Dermis microvascular lymphatic vessel endothelial cell (primary cell): ENCODE measurements at regions not wholly inside any gene's neighbourhood (a gene's known extent, or its start where the extent isn't known, plus 50 kb on each side); places are given as distances from the start of the nearest gene placed in this dataset.
"Not testable (repeated sequence)": the region's sequence is repeated elsewhere in the genome, so short reads cannot be mapped to it uniquely, and the experiment has no call there.

Source experiments
- DNase-seq, 2 donors: peaks; one replicate each; pipeline versions ENCODE4 v3.0.0 to v3.0.0-alpha.2; 2010; ENCODE audit warnings: low read depth in 2 of 2

DNA sequence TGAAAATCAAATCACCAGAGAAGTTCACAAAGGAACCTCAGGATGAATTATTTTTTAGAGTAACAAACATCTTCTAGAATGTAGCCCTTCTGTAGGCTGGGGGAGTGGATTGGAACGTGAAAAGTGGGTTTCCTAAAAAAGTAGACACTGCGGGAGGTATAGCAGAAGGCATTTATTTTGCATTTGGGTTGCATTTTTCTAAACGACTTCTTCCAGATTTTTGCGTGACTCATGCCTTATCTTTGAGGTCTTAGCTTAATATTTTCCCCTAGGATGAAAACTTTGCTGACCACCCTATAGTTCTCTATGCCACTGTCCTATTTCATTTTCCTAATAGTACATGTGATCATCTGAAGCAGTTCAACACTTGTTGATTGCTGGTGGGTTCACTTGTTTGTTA is 112.7 kb upstream of the JCAD start:
- DNase-seq, result no peak

- DNase-seq, result no peak
Observed at GRCh38 chr10:30171601-30172000, 112.2 kb upstream of the JCAD start.

- DNase-seq, result no peak
Observed at GRCh38 chr10:30170814-30171213, 111.4 kb upstream of the JCAD start.

- DNase-seq, result no peak
Observed at GRCh38 chr10:30170146-30170545, 110.8 kb upstream of the JCAD start.

GRCh38 chr10:30169342-30169741 is 110.0 kb upstream of the JCAD start:
- DNase-seq, result no peak

DNA sequence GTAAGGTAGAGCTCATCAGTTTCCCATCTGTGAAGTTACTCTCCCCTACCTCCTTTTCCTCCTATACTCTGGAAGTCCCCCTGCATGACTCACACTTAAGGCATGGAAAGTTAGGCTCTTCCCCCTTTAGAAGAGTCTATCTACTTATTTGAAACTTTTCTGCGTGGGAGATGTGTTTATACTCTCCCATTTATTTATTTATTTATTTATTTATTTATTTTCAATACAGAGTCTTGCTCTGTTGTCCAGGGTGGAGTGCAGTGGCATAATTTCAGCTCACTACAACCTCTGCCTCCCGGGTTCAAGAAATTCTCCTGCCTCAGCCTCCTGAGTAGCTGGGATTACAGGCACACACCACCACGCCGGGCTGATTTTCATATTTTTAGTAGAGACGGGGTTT is 107.5 kb upstream of the JCAD start:
- DNase-seq, result no peak

- not testable (repeated sequence) for DNase-seq
Observed at GRCh38 chr10:30163410-30163809, 104.0 kb upstream of the JCAD start.

DNA sequence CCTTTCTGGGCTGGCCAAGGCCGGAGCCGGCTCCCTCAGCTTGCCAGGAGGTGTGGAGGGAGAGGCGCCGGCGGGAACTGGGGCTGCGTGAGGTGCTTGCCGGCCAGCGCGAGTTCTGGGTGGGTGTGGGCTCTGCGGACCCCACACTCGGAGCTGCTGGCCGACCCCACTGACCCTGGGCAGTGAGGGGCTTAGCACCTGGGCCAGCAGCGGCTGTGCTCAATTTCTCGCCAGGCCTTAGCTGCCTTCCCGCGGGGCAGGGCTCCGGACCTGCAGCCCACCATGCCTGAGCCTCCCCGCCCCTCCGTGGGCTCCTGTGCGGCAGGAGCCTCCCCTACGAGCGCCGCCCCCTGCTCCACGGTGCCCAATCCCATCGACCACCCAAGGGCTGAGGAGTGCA is 103.4 kb upstream of the JCAD start:
- DNase-seq, result not testable (repeated sequence)

GRCh38 chr10:30160271-30160982 is 101.0 kb upstream of the JCAD start:
- no peak for DNase-seq

GRCh38 chr10:30159614-30160013 is 100.2 kb upstream of the JCAD start:
- DNase-seq, result not testable (repeated sequence)

DNA sequence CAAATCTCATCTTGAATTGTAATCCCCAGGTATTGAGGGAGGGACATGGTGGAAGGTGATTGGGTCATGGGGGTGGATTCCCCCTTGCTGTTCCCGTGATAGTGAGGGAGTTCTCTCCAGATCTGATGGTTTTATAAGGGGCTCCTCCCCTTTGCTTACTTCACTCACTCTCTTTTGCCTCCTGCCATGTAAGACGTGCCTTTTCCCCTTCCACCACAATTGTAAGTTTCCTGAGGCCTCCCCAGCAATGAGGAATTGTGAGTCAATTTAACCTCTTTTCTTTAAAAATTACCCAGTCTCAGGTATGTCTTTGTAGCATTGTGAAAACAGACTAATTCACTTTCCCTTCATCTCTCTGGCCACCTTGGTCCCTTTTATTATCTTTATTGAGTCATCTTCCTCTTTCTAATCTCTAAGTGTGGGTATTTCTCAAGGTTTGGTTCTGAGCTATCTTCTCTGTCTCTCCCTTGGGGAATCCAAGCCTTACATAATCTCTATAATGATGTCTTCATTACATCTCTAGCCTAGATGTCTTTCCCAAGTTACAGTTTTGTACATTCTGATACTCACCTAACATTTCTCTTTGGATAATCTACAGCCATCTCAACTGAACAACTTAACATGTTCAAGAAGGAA is 99.1 kb upstream of the JCAD start:
- DNase-seq, result no peak

- DNase-seq, result peak; percentile 88 to 90
Observed at GRCh38 chr10:30155401-30155800, 96.0 kb upstream of the JCAD start.

GRCh38 chr10:30154561-30154960 is 95.2 kb upstream of the JCAD start:
- peak; percentile 20 to 22 for DNase-seq

GRCh38 chr10:30154126-30154525 is 94.7 kb upstream of the JCAD start:
- no peak for DNase-seq

DNA sequence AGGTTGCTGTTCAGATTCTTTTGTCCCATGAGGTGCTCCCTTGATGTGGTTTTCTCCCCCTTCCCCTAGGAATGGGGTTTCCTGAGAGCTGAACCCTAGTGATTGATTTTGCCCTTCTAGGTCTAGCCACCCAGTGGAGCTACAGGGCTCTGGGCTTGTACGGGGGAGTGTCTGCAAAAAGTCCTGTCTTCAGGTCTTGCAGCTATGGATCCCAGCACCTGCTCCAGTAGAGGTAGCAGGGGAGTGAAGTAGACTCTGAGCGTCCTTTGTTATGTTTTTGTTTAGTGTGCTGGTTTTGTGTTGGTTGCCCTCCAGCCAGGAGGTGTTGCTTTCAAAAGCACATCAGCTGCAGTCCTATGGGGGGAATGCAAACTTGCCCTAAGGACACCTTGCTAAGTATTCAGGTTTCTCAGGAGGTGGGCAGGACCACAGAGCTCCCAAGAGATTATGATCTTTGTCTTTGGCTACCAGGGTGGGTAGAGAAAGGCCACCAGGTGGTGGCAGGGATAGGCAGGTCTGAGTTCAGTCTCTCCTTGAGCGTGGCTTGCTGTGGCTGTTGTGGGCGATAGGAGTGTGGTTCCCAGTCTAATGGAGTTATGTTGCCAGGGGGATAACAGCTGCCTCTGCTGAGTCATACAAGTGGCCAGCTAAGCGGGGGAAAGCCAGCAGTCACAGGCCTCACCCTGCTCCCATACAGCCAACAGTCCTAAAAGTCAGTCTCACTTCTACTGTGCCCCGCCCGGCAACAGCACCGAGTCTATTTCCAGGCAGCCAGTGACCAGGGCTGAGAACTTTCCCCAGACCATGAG is 92.4 kb upstream of the JCAD start:
- peak; percentile 51 to 78 for DNase-seq

DNA sequence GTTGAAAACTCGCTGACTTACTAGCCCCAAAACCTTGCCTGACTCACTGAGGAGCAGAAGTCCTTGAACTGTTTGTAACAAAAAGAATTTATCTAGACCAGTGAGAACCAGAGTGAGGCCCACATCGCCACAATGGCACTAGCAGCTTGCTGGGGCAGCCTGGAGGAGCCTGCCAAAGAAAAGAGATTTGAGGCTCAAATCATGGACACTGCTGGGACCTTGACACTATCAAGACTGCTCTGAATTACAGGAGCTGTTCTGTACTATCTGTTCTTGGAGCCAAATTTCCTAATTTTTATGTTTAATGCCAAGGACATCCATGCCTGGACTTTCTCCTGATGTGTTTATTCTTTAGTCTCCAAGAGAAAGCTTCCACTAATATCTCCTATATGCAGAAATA is 82.0 kb upstream of the JCAD start:
- no peak for DNase-seq

GRCh38 chr10:30134171-30134945 is 75.0 kb upstream of the JCAD start:
- DNase-seq, result peak in 1 of 2 donors; percentile 21

GRCh38 chr10:30133198-30133597 is 73.8 kb upstream of the JCAD start:
- no peak for DNase-seq

- DNase-seq, result not testable (repeated sequence)
Observed at GRCh38 chr10:30131369-30131768, 72.0 kb upstream of the JCAD start.

- DNase-seq, result not testable (repeated sequence)
Observed at GRCh38 chr10:30129326-30129725, 69.9 kb upstream of the JCAD start.

DNA sequence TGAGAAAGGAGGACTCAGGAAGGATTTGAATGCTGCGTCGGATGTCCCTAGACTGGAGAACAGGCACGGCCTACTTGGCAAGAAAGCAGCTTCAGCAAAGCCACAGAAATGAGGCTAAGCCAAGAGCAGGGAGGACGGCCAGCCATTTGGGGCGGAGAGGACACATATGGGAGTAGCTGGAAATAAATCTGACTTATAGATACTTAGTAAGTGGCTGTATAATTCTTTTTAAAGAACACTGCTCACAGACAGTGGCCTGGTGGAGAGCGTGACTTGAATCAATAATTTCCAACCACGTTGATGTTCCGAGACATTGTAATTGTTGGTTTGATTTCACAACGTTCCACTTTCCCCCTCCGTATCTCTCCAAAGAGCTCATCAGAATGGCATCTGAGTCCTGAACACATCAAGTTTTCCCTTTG is 67.7 kb upstream of the JCAD start:
- no peak for DNase-seq

GRCh38 chr10:30125496-30125895 is 66.1 kb upstream of the JCAD start:
- no peak for DNase-seq
